ENCODE measurements at regions not wholly inside any gene's neighbourhood (a gene's known extent, or its start where the extent isn't known, plus 50 kb on each side); places are given as distances from the start of the nearest gene placed in this dataset.

GRCh38 chr4:129369361-129370010 is 273.5 kb downstream of the C4orf33 start:
- TF ChIP-seq, protein P1, sequence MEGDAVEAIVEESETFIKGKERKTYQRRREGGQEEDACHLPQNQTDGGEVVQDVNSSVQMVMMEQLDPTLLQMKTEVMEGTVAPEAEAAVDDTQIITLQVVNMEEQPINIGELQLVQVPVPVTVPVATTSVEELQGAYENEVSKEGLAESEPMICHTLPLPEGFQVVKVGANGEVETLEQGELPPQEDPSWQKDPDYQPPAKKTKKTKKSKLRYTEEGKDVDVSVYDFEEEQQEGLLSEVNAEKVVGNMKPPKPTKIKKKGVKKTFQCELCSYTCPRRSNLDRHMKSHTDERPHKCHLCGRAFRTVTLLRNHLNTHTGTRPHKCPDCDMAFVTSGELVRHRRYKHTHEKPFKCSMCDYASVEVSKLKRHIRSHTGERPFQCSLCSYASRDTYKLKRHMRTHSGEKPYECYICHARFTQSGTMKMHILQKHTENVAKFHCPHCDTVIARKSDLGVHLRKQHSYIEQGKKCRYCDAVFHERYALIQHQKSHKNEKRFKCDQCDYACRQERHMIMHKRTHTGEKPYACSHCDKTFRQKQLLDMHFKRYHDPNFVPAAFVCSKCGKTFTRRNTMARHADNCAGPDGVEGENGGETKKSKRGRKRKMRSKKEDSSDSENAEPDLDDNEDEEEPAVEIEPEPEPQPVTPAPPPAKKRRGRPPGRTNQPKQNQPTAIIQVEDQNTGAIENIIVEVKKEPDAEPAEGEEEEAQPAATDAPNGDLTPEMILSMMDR (IDR thresholded peaks at IDR 0.05), result no peak
- TF ChIP-seq POLR2A (IDR thresholded peaks at IDR 0.05), result no peak
- 82 to 87% methylated on average over 3 of the region's 3 CpGs for WGBS, 2 donors
- H3K27ac ChIP-seq, result no peak overlapping the region
- no peaks in the 10 kb centered on the region for H3K36me3 ChIP-seq (ENCODE audit: low read depth, missing control alignments)
- no peaks in the 10 kb centered on the region for H3K27me3 ChIP-seq
- no peaks in the 10 kb centered on the region for H3K9me3 ChIP-seq
- no peak overlapping the region for H3K4me3 ChIP-seq
- DNase-seq, result no peak
- intact Hi-C loops (cut with DNase I; ENCODE audit: low total_unique reads), result no loop called here
- H3K4me1 ChIP-seq, result no peaks in the 10 kb centered on the region

- H3K27me3 ChIP-seq, result no peaks in the 10 kb centered on the region
- no peaks in the 10 kb centered on the region for H3K4me1 ChIP-seq
- whole genome bisulfite sequencing, 2 donors, result 83 to 88% methylated on average over 4 of the region's 4 CpGs
- no peak overlapping the region for H3K27ac ChIP-seq
- DNase-seq, result no peak
- intact Hi-C loops (cut with DNase I; ENCODE audit: low total_unique reads), result no loop called here
- H3K4me3 ChIP-seq, result no peak overlapping the region
- H3K36me3 ChIP-seq (ENCODE audit: low read depth, missing control alignments), result no peaks in the 10 kb centered on the region
- H3K9me3 ChIP-seq, result no peaks in the 10 kb centered on the region
- TF ChIP-seq, protein P1 (IDR thresholded peaks at IDR 0.05), result no peak
- no peak for TF ChIP-seq POLR2A (IDR thresholded peaks at IDR 0.05)
Observed at GRCh38 chr4:129371065-129371464, 275.1 kb downstream of the C4orf33 start.

DNA sequence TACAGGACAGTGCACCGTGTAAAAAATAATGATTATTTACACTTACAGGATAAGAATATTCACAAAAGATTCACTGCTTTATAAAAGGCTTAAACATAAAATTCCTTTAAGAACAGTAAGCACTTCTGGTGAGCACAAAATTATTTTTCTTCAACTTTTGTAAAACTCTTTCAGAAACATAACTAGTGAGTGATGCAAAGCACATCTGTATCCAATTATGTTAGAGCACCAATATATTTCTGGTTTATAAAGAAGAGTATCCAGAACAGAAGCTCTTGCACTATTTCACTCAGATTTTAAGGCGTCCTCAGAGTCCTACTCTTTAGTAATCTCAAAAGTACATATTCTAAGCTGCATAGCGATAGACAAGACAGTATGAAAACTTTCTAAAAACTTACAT is 276.0 kb downstream of the C4orf33 start:
- DNase-seq, result no peak
- 55 to 61% methylated on average over 3 of the region's 3 CpGs for WGBS, 2 donors
- Histone ChIP-seq H3K36me3 (ENCODE audit: low read depth, missing control alignments) (no peaks in the 10 kb centered on the region), H3K27me3 (no peaks in the 10 kb centered on the region), H3K4me3 (no peak overlapping the region), H3K9me3 (no peaks in the 10 kb centered on the region), H3K27ac (no peak overlapping the region), H3K4me1 (no peaks in the 10 kb centered on the region)
- TF ChIP-seq POLR2A (IDR thresholded peaks at IDR 0.05), result no peak
- TF ChIP-seq, protein P1 (IDR thresholded peaks at IDR 0.05), result no peak
- intact Hi-C loops (cut with DNase I; ENCODE audit: low total_unique reads), result no loop called here

- no peaks in the 10 kb centered on the region for H3K27me3 ChIP-seq
- 49 to 61% methylated on average over 4 of the region's 4 CpGs for WGBS, 2 donors
- no peak for DNase-seq
- no peak overlapping the region for H3K27ac ChIP-seq
- intact Hi-C loops (cut with DNase I; ENCODE audit: low total_unique reads), result no loop called here
- no peak for TF ChIP-seq POLR2A (IDR thresholded peaks at IDR 0.05)
- TF ChIP-seq, protein P1 (IDR thresholded peaks at IDR 0.05), result no peak
- H3K4me1 ChIP-seq, result no peaks in the 10 kb centered on the region
- no peaks in the 10 kb centered on the region for H3K36me3 ChIP-seq (ENCODE audit: low read depth, missing control alignments)
- no peak overlapping the region for H3K4me3 ChIP-seq
- no peaks in the 10 kb centered on the region for H3K9me3 ChIP-seq
Observed at GRCh38 chr4:129377131-129377845, 281.3 kb downstream of the C4orf33 start.

Data from testis (tissue), 2 donors.